ENCODE measurements at regions not wholly inside any gene's neighbourhood (a gene's known extent, or its start where the extent isn't known, plus 50 kb on each side); places are given as distances from the start of the nearest gene placed in this dataset.

- Histone ChIP-seq H3K36me3 (no peaks in the 10 kb centered on the region), H3K9me3 (ENCODE audit: low read depth) (no peaks in the 10 kb centered on the region)
Measured at GRCh38 chr3:16821053-16821452, 63.7 kb upstream of the PLCL2 start.

GRCh38 chr3:16824081-16824696 is 60.6 kb upstream of the PLCL2 start:
- Histone ChIP-seq H3K4me3 (no peak overlapping the region), H3K4me1 (ENCODE audit: low read depth) (peaks cover 4% of the 10 kb centered on the region), H3K27me3 (no peaks in the 10 kb centered on the region), H3K36me3 (no peaks in the 10 kb centered on the region), H3K27ac (no peak overlapping the region), H3K9me3 (ENCODE audit: low read depth) (no peaks in the 10 kb centered on the region)
- no peak for DNase-seq (ENCODE audit: low read depth in 1 of 2, low spot score in 1 of 2)
- TF ChIP-seq CTCF (IDR thresholded peaks at IDR 0.05; ENCODE audit: low read depth, low read length): no peak

More at GRCh38 chr3:16821053-16821452, 63.7 kb upstream of the PLCL2 start:
- Histone ChIP-seq H3K27ac (no peak overlapping the region), H3K4me3 (no peak overlapping the region), H3K4me1 (ENCODE audit: low read depth) (no peaks in the 10 kb centered on the region), H3K27me3 (no peaks in the 10 kb centered on the region)
- DNase-seq (ENCODE audit: low read depth in 1 of 2, low spot score in 1 of 2): no peak
- TF ChIP-seq CTCF (IDR thresholded peaks at IDR 0.05; ENCODE audit: low read depth, low read length): no peak

DNA sequence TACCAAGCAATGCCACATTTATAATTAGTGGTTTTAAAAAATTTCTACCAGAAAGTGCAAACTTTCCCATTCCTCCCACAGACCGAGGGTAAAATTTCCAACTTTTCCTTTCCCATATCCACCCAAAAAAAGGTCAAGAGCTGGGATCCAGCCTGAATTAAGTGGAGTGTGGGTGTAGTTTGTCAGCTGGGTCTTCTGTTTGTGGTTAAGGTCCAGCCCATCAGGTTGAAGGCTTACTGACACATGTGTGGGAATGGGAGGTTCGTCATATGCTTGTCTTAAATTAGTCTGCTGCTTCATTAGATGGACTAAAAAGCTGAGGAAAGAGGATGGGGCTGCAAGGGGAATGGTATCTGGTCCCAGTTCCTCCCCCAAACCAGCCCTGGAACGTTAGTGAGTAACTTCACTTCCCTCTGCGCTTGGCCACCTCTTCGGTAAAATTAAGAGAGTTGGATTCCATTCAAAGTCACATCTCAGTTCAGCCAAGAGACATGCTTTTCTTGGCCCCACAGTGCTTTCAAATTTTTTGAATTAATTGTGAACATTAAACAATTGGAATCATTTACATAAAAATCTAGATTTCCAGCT is 59.0 kb upstream of the PLCL2 start:
- no peaks in the 10 kb centered on the region for H3K36me3 ChIP-seq
- peaks cover 4% of the 10 kb centered on the region for H3K4me1 ChIP-seq (ENCODE audit: low read depth)
- no peak overlapping the region for H3K27ac ChIP-seq
- no peak for DNase-seq (ENCODE audit: low read depth in 1 of 2, low spot score in 1 of 2)
- H3K9me3 ChIP-seq (ENCODE audit: low read depth): no peaks in the 10 kb centered on the region
- H3K4me3 ChIP-seq: no peak overlapping the region
- no peak for TF ChIP-seq CTCF (IDR thresholded peaks at IDR 0.05; ENCODE audit: low read depth, low read length)
- H3K27me3 ChIP-seq: no peaks in the 10 kb centered on the region

DNA sequence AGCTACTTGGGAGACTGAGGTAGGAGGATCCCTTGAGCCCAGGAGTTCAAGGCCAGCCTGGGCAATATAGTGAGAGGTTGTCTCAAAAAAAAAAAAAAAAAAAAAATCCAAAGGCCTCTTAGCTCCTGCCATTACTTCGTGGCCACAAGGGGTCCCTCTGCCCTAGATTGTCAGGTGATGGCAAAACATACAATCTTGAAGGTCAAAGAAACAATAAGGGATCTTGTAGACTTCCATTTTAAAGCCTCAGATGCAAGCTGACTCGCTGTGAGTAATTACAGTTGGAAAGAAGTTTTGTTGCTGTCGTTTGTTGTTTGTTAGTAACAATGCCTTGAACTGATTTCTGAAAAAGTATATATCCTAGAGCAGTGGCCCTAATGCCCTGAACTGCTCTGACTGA is 55.9 kb upstream of the PLCL2 start:
- Histone ChIP-seq H3K4me1 (ENCODE audit: low read depth) (peaks cover 4% of the 10 kb centered on the region), H3K27ac (no peak overlapping the region), H3K36me3 (no peaks in the 10 kb centered on the region), H3K27me3 (no peaks in the 10 kb centered on the region), H3K9me3 (ENCODE audit: low read depth) (no peaks in the 10 kb centered on the region), H3K4me3 (no peak overlapping the region)
- peak; percentile 46 for TF ChIP-seq CTCF (IDR thresholded peaks at IDR 0.05; ENCODE audit: low read depth, low read length)
- peak; percentile 56 to 67 for DNase-seq (ENCODE audit: low read depth in 1 of 2, low spot score in 1 of 2)

GRCh38 chr3:16831846-16832245 is 52.9 kb upstream of the PLCL2 start:
- no peaks in the 10 kb centered on the region for H3K27me3 ChIP-seq
- no peak for TF ChIP-seq CTCF (IDR thresholded peaks at IDR 0.05; ENCODE audit: low read depth, low read length)
- peaks cover 4% of the 10 kb centered on the region for H3K4me1 ChIP-seq (ENCODE audit: low read depth)
- H3K9me3 ChIP-seq (ENCODE audit: low read depth): no peaks in the 10 kb centered on the region
- DNase-seq (ENCODE audit: low read depth in 1 of 2, low spot score in 1 of 2): no peak
- no peak overlapping the region for H3K4me3 ChIP-seq
- H3K27ac ChIP-seq: no peak overlapping the region
- H3K36me3 ChIP-seq: no peaks in the 10 kb centered on the region
